GM23248 (cell line): ENCODE measurements at regions not wholly inside any gene's neighbourhood (a gene's known extent, or its start where the extent isn't known, plus 50 kb on each side); places are given as distances from the start of the nearest gene placed in this dataset.
"Not testable (repeated sequence)": the region's sequence is repeated elsewhere in the genome, so short reads cannot be mapped to it uniquely, and the experiment has no call there.

Experiments
- DNase-seq: peaks from one replicate; pipeline ENCODE4 v3.0.0-alpha.2; 2015
- H2AFZ ChIP-seq: fragments of 200-600 bp; sonication (generic); 2 replicates; pipeline ENCODE4 v1.6.1; 2016; ENCODE audit warnings: antibody characterized with exemption
- H3F3A ChIP-seq: fragments of 200-600 bp; sonication (generic); 2 replicates; pipeline ENCODE4 v1.6.1; 2016; ENCODE audit warnings: mild to moderate bottlenecking, antibody characterized with exemption, mixed run types; ENCODE audit not compliant: insufficient read depth
- H3K27ac ChIP-seq: fragments of 200-600 bp; sonication (generic); 2 replicates; pipeline ENCODE4 v1.5.1; 2016; ENCODE audit warnings: mild to moderate bottlenecking
- H3K27me3 ChIP-seq: fragments of 200-600 bp; sonication (generic); replicated peaks from 2 replicates; pipeline ENCODE4 v1.6.1; 2016; ENCODE audit warnings: mild to moderate bottlenecking; ENCODE audit not compliant: insufficient read depth
- H3K36me3 ChIP-seq: fragments of 200-600 bp; sonication (generic); 2 replicates; pipeline ENCODE4 v1.6.1; 2016; ENCODE audit warnings: low read depth, mild to moderate bottlenecking
- H3K4me1 ChIP-seq: fragments of 200-600 bp; sonication (generic); 2 replicates; pipeline ENCODE4 v1.6.1; 2016; ENCODE audit warnings: mild to moderate bottlenecking; ENCODE audit not compliant: insufficient read depth
- H3K4me2 ChIP-seq: fragments of 200-600 bp; sonication (generic); one replicate; pipeline ENCODE4 v1.6.1; 2016; ENCODE audit warnings: mild to moderate bottlenecking; ENCODE audit not compliant: unreplicated experiment
- H3K4me3 ChIP-seq: fragments of 200-600 bp; sonication (generic); 2 replicates; pipeline ENCODE4 v1.5.1; 2016; ENCODE audit warnings: mild to moderate bottlenecking
- H3K79me2 ChIP-seq: fragments of 200-600 bp; sonication (generic); 2 replicates; pipeline ENCODE4 v1.6.1; 2016; ENCODE audit warnings: mild to moderate bottlenecking; ENCODE audit not compliant: insufficient read depth
- H3K9ac ChIP-seq: fragments of 200-600 bp; sonication (generic); 2 replicates; pipeline ENCODE4 v1.6.1; 2016; ENCODE audit warnings: mild to moderate bottlenecking
- H3K9me2 ChIP-seq: fragments of 200-600 bp; sonication (generic); 2 replicates; pipeline ENCODE4 v1.6.1; 2016; ENCODE audit warnings: mixed run types, mild to moderate bottlenecking, moderate library complexity; ENCODE audit not compliant: insufficient read depth
- H3K9me3 ChIP-seq: fragments of 200-600 bp; sonication (generic); one replicate; pipeline ENCODE4 v1.6.1; 2017; ENCODE audit warnings: low read depth
- H4K20me1 ChIP-seq: fragments of 200-600 bp; sonication (generic); 2 replicates; pipeline ENCODE4 v1.6.0; 2016; ENCODE audit not compliant: insufficient read depth
- EZH2 ChIP-seq: fragments of 200-600 bp; sonication (generic); IDR thresholded peaks from 2 replicates; pipeline ENCODE4 v1.6.1; 2018; ENCODE audit warnings: antibody characterized with exemption, mild to moderate bottlenecking; ENCODE audit not compliant: insufficient read depth, poor library complexity, severe bottlenecking
- EZH2phosphoT487 ChIP-seq: fragments of 200-600 bp; sonication (generic); IDR thresholded peaks from 2 replicates; pipeline ENCODE4 v1.6.1; 2018; ENCODE audit warnings: antibody characterized with exemption, moderate library complexity, mild to moderate bottlenecking, low read depth; ENCODE audit not compliant: insufficient read depth
- WGBS, 2 experiments: methylation state at CpG; one replicate each; pipeline ENCODE4 v1.1.6; 2015 to 2017; ENCODE audit warnings: low lambda C conversion rate in 2 of 2, low coverage in 1 of 2; ENCODE audit errors: missing lambda C conversion rate in 2 of 2; 5-methylcytosine and 5-hydroxymethylcytosine counted together
- in situ Hi-C: fragments of 300-500 bp; cut with MboI; formaldehyde crosslinking; loops from 2 replicates; pipeline ENCODE4 v1.15.0; 2020

GRCh38 chr3:88467191-88467590, 317.4 kb downstream of the C3orf38 start:
- Histone ChIP-seq H3K4me2 (no peak overlapping the region), H3K79me2 (no peaks in the 10 kb centered on the region), H3K27ac (no peak overlapping the region), H3F3A (no peaks in the 10 kb centered on the region), H3K36me3 (no peaks in the 10 kb centered on the region), H3K4me3 (no peak overlapping the region), H3K4me1 (no peaks in the 10 kb centered on the region), H2AFZ (no peak overlapping the region), H3K9ac (no peak overlapping the region), H3K27me3 (no peaks in the 10 kb centered on the region), H3K9me2 (no peaks in the 10 kb centered on the region), H4K20me1 (no peaks in the 10 kb centered on the region), H3K9me3 (no peaks in the 10 kb centered on the region)
- 46 to 47% methylated on average over 5 of the region's 5 CpGs for WGBS, 2 experiments
- no peak for TF ChIP-seq EZH2
- TF ChIP-seq EZH2phosphoT487 = no peak
- DNase-seq = no peak
- in situ Hi-C loops = no loop called here

- H3K27ac ChIP-seq = no peak overlapping the region
- no peaks in the 10 kb centered on the region for H3K4me1 ChIP-seq
- TF ChIP-seq EZH2 (no peak), EZH2phosphoT487 (no peak)
- no peak overlapping the region for H3K4me3 ChIP-seq
- DNase-seq = no peak
- H4K20me1 ChIP-seq = no peaks in the 10 kb centered on the region
- no peak overlapping the region for H3K4me2 ChIP-seq
- H3F3A ChIP-seq = no peaks in the 10 kb centered on the region
- H3K79me2 ChIP-seq = no peaks in the 10 kb centered on the region
- 45 to 57% methylated on average over 1 of the region's 1 CpG for WGBS, 2 experiments
- no peaks in the 10 kb centered on the region for H3K36me3 ChIP-seq
- H3K9ac ChIP-seq = no peak overlapping the region
- H2AFZ ChIP-seq = no peak overlapping the region
- H3K27me3 ChIP-seq = no peaks in the 10 kb centered on the region
- no peaks in the 10 kb centered on the region for H3K9me2 ChIP-seq
- H3K9me3 ChIP-seq = peaks cover 3% of the 10 kb centered on the region
- in situ Hi-C loops = no loop called here
These were observed 319.5 kb downstream of the C3orf38 start for GRCh38 chr3:88469216-88469615.

- no peaks in the 10 kb centered on the region for H4K20me1 ChIP-seq
- H3K9me2 ChIP-seq = no peaks in the 10 kb centered on the region
- TF ChIP-seq EZH2 (no peak), EZH2phosphoT487 (no peak)
- H3K27me3 ChIP-seq = no peaks in the 10 kb centered on the region
- no peak overlapping the region for H3K9ac ChIP-seq
- no peaks in the 10 kb centered on the region for H3K9me3 ChIP-seq
- H3K27ac ChIP-seq = no peak overlapping the region
- H3K4me2 ChIP-seq = no peak overlapping the region
- no peaks in the 10 kb centered on the region for H3K79me2 ChIP-seq
- H2AFZ ChIP-seq = no peak overlapping the region
- H3F3A ChIP-seq = no peaks in the 10 kb centered on the region
- H3K4me3 ChIP-seq = no peak overlapping the region
- no peaks in the 10 kb centered on the region for H3K4me1 ChIP-seq
- 20 to 36% methylated on average over 1 of the region's 1 CpG for WGBS, 2 experiments
- DNase-seq = no peak
- H3K36me3 ChIP-seq = no peaks in the 10 kb centered on the region
- in situ Hi-C loops = no loop called here
These were observed 328.7 kb downstream of the C3orf38 start for GRCh38 chr3:88478460-88478859.

GRCh38 chr3:88480822-88481221, 331.1 kb downstream of the C3orf38 start:
- H3K27me3 ChIP-seq = no peaks in the 10 kb centered on the region
- no peaks in the 10 kb centered on the region for H4K20me1 ChIP-seq
- H3K4me3 ChIP-seq = no peak overlapping the region
- H3K4me2 ChIP-seq = no peak overlapping the region
- H3K9ac ChIP-seq = no peak overlapping the region
- no peak overlapping the region for H2AFZ ChIP-seq
- H3K9me3 ChIP-seq = no peaks in the 10 kb centered on the region
- H3K79me2 ChIP-seq = no peaks in the 10 kb centered on the region
- no peak for DNase-seq
- TF ChIP-seq EZH2phosphoT487 = no peak
- no peak for TF ChIP-seq EZH2
- no peaks in the 10 kb centered on the region for H3K36me3 ChIP-seq
- in situ Hi-C loops = no loop called here
- no peak overlapping the region for H3K27ac ChIP-seq
- H3K4me1 ChIP-seq = no peaks in the 10 kb centered on the region
- H3K9me2 ChIP-seq = no peaks in the 10 kb centered on the region
- H3F3A ChIP-seq = no peaks in the 10 kb centered on the region
- WGBS, 2 experiments = 10 to 13% methylated on average over 3 of the region's 3 CpGs

GRCh38 chr3:88485001-88485400, 335.2 kb downstream of the C3orf38 start:
- Histone ChIP-seq H3F3A (no peaks in the 10 kb centered on the region), H3K4me2 (no peak overlapping the region), H3K9me3 (no peaks in the 10 kb centered on the region), H3K27ac (no peak overlapping the region), H3K27me3 (no peaks in the 10 kb centered on the region), H2AFZ (no peak overlapping the region), H3K9ac (no peak overlapping the region), H3K36me3 (no peaks in the 10 kb centered on the region), H4K20me1 (no peaks in the 10 kb centered on the region), H3K4me3 (no peak overlapping the region), H3K9me2 (no peaks in the 10 kb centered on the region), H3K79me2 (no peaks in the 10 kb centered on the region), H3K4me1 (no peaks in the 10 kb centered on the region)
- no peak for DNase-seq
- no peak for TF ChIP-seq EZH2
- no peak for TF ChIP-seq EZH2phosphoT487
- in situ Hi-C loops = no loop called here

GRCh38 chr3:88508818-88509217, 359.1 kb downstream of the C3orf38 start:
- H3K36me3 ChIP-seq, H3K9me2 ChIP-seq, H3K4me3 ChIP-seq, H3K9ac ChIP-seq, H3K4me2 ChIP-seq, H3K4me1 ChIP-seq, H3K79me2 ChIP-seq, H4K20me1 ChIP-seq, H3K27ac ChIP-seq, H2AFZ ChIP-seq, H3K9me3 ChIP-seq, in situ Hi-C loops, H3K27me3 ChIP-seq, DNase-seq, H3F3A ChIP-seq: not testable (repeated sequence)
- 53 to 62% methylated on average over 15 of the region's 15 CpGs for WGBS, 2 experiments
